D721Med (cell line): ENCODE measurements at regions not wholly inside any gene's neighbourhood (a gene's known extent, or its start where the extent isn't known, plus 50 kb on each side); places are given as distances from the start of the nearest gene placed in this dataset.

Experiments used
- DNase-seq: peaks from one replicate; pipeline ENCODE4 v3.0.0; 2011; ENCODE audit warnings: low spot score; ENCODE audit not compliant: insufficient read length
- FAIRE-seq: peaks from 2 replicates; lab custom pipeline; 2011; peaks lifted over from hg19 to GRCh38; lab: Jason Lieb, UNC
- CTCF ChIP-seq: IDR thresholded peaks from 2 replicates; pipeline ENCODE4 v1.5.1; 2012; ENCODE audit warnings: mild to moderate bottlenecking, control low read depth; ENCODE audit not compliant: insufficient read depth; ENCODE audit errors: missing control alignments

DNA sequence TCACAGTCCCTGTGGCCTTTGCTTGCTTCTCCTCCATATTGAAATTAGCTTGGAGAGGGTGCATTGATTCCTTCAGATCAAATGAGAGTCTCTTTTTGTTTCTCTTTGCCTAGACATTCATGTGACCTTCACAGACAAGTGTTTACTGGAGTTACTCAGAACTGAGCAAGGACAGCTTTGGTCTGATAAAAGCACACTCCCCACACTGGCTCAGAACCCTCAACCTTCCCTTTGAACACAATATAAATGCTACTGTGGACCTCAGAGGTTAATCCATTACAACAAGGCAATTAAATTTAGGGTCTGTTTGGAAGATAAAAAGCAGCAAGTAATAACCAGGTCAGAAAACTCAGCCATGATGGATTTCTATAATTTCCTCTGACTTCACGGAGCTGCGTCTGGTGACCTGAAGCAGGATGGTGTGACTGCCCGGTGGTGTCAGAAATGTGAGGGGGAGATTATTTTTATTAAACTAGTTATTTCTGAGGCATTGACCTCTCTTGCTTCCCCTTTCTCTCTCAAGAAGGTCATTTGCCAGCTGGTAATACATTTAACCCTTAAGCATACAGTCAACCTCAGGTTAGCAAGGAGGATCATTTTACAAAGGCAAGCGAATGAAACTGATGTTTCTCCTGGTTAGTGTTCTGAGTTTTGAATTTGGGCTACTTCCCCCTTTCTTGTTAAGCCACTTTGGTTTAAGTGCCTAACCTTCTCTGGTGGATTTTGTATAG lies 208.2 kb downstream of the CLIC5 start:
- FAIRE-seq = no peak

GRCh38 chr6:45806172-45806571 lies 209.5 kb downstream of the CLIC5 start:
- DNase-seq = no peak
- TF ChIP-seq CTCF = no peak
- no peak for FAIRE-seq

More for the DNA sequence above, 208.2 kb downstream of the CLIC5 start:
- no peak for TF ChIP-seq CTCF
- DNase-seq = no peak

GRCh38 chr6:45803071-45803470 lies 212.6 kb downstream of the CLIC5 start:
- FAIRE-seq (no peak), DNase-seq (no peak)
- TF ChIP-seq CTCF = no peak

- FAIRE-seq (no peak), DNase-seq (no peak)
- no peak for TF ChIP-seq CTCF
Measured at GRCh38 chr6:45801471-45802289, 214.0 kb downstream of the CLIC5 start.

GRCh38 chr6:45800911-45801310 lies 214.7 kb downstream of the CLIC5 start:
- DNase-seq (no peak), FAIRE-seq (no peak)
- TF ChIP-seq CTCF = no peak

GRCh38 chr6:45795678-45796077 lies 220.0 kb downstream of the CLIC5 start:
- DNase-seq = no peak
- TF ChIP-seq CTCF = no peak
- FAIRE-seq = no peak

GRCh38 chr6:45794465-45794864 lies 221.2 kb downstream of the CLIC5 start:
- no peak for DNase-seq
- FAIRE-seq = no peak
- no peak for TF ChIP-seq CTCF
